ENCODE measurements at regions not wholly inside any gene's neighbourhood (a gene's known extent, or its start where the extent isn't known, plus 50 kb on each side); places are given as distances from the start of the nearest gene placed in this dataset.
"Not testable (repeated sequence)": the region's sequence is repeated elsewhere in the genome, so short reads cannot be mapped to it uniquely, and the experiment has no call there.

- H3K9me3 ChIP-seq, result no peaks in the 10 kb centered on the region
- H3K36me3 ChIP-seq, result no peaks in the 10 kb centered on the region
- H3K27me3 ChIP-seq, result no peaks in the 10 kb centered on the region
- intact Hi-C loops (cut with DNase I; ENCODE audit: low total_unique reads), result no loop called here
- H3K27ac ChIP-seq, result no peak overlapping the region
- DNase-seq, result no peak
- H3K4me3 ChIP-seq, result no peak overlapping the region
- H3K4me1 ChIP-seq, result no peaks in the 10 kb centered on the region
- TF ChIP-seq CTCF (IDR thresholded peaks at IDR 0.05), result no peak
These were observed 598.5 kb downstream of the CENPC start for GRCh38 chr4:66946761-66947160.

GRCh38 chr4:66943112-66943511 lies 602.2 kb downstream of the CENPC start:
- H3K9me3 ChIP-seq, result no peaks in the 10 kb centered on the region
- H3K36me3 ChIP-seq, result no peaks in the 10 kb centered on the region
- H3K27me3 ChIP-seq, result no peaks in the 10 kb centered on the region
- no peak for DNase-seq
- intact Hi-C loops (cut with DNase I; ENCODE audit: low total_unique reads), result no loop called here
- H3K27ac ChIP-seq, result no peak overlapping the region
- H3K4me1 ChIP-seq, result no peaks in the 10 kb centered on the region
- no peak overlapping the region for H3K4me3 ChIP-seq
- TF ChIP-seq CTCF (IDR thresholded peaks at IDR 0.05), result no peak

- H3K4me1 ChIP-seq; H3K27me3 ChIP-seq; H3K9me3 ChIP-seq; H3K4me3 ChIP-seq; H3K27ac ChIP-seq; H3K36me3 ChIP-seq; DNase-seq; intact Hi-C loops (cut with DNase I; ENCODE audit: low total_unique reads): not testable (repeated sequence)
These were observed 613.3 kb downstream of the CENPC start for GRCh38 chr4:66931981-66932380.

- intact Hi-C loops (cut with DNase I; ENCODE audit: low total_unique reads), result no loop called here
- no peak overlapping the region for H3K27ac ChIP-seq
- no peak for TF ChIP-seq CTCF (IDR thresholded peaks at IDR 0.05)
These were observed 615.1 kb downstream of the CENPC start for GRCh38 chr4:66930206-66930605.

GRCh38 chr4:66929748-66930147 lies 615.6 kb downstream of the CENPC start:
- H3K4me3 ChIP-seq, result no peak overlapping the region
- no peaks in the 10 kb centered on the region for H3K36me3 ChIP-seq
- DNase-seq, result no peak
- H3K27ac ChIP-seq, result no peak overlapping the region
- intact Hi-C loops (cut with DNase I; ENCODE audit: low total_unique reads), result no loop called here
- TF ChIP-seq CTCF (IDR thresholded peaks at IDR 0.05), result no peak
- H3K9me3 ChIP-seq, result no peaks in the 10 kb centered on the region
- H3K4me1 ChIP-seq, result no peaks in the 10 kb centered on the region
- H3K27me3 ChIP-seq, result no peaks in the 10 kb centered on the region

More at GRCh38 chr4:66930206-66930605, 615.1 kb downstream of the CENPC start:
- Histone ChIP-seq H3K4me3 (no peak overlapping the region), H3K36me3 (no peaks in the 10 kb centered on the region), H3K4me1 (no peaks in the 10 kb centered on the region), H3K9me3 (no peaks in the 10 kb centered on the region), H3K27me3 (no peaks in the 10 kb centered on the region)
- DNase-seq, result no peak

GRCh38 chr4:66928881-66929280 lies 616.4 kb downstream of the CENPC start:
- H3K4me3 ChIP-seq; H3K27me3 ChIP-seq; H3K9me3 ChIP-seq; DNase-seq; H3K27ac ChIP-seq; intact Hi-C loops (cut with DNase I; ENCODE audit: low total_unique reads); H3K36me3 ChIP-seq; H3K4me1 ChIP-seq: not testable (repeated sequence)

GRCh38 chr4:66927937-66928336 lies 617.4 kb downstream of the CENPC start:
- H3K4me3 ChIP-seq, result no peak overlapping the region
- intact Hi-C loops (cut with DNase I; ENCODE audit: low total_unique reads), result no loop called here
- no peak for DNase-seq

More at GRCh38 chr4:66927937-66928336, 617.4 kb downstream of the CENPC start:
- H3K36me3 ChIP-seq, result no peaks in the 10 kb centered on the region
- no peaks in the 10 kb centered on the region for H3K4me1 ChIP-seq
- TF ChIP-seq CTCF (IDR thresholded peaks at IDR 0.05), result no peak
- no peaks in the 10 kb centered on the region for H3K9me3 ChIP-seq
- no peak overlapping the region for H3K27ac ChIP-seq
- no peaks in the 10 kb centered on the region for H3K27me3 ChIP-seq
